ENCODE measurements at regions not wholly inside any gene's neighbourhood (a gene's known extent, or its start where the extent isn't known, plus 50 kb on each side); places are given as distances from the start of the nearest gene placed in this dataset.

GRCh38 chr9:2427120-2427891 lies 194.3 kb upstream of the VLDLR start:
- H3K9ac ChIP-seq (ENCODE audit: control insufficient read depth, insufficient read depth, low read length), result no peak overlapping the region
- ATAC-seq (no peak), FAIRE-seq (no peak), DNase-seq (ENCODE audit: low read depth, low spot score) (no peak)
- H2AFZ ChIP-seq (ENCODE audit: control insufficient read depth, low read depth, low read length), result no peak overlapping the region
- SMC1A ChIA-PET (ENCODE audit: uncharacterized antibody, unreplicated experiment), result no interaction called here
- no peaks in the 10 kb centered on the region for H3K4me1 ChIP-seq (ENCODE audit: control insufficient read depth, insufficient read depth, low read length)
- no peaks in the 10 kb centered on the region for H3K36me3 ChIP-seq (ENCODE audit: control insufficient read depth in 2 of 2, insufficient read depth in 2 of 2, low read length in 1 of 2)
- CTCF ChIA-PET, result interaction anchor here (0.6 to 1.3 kb wide), 3 partner anchors 9 to 432 kb away, joined by 3 to 4 read pairs (median 3); no protein-coding TSS in a partner anchor
- no peaks in the 10 kb centered on the region for H3K79me2 ChIP-seq (ENCODE audit: control insufficient read depth, insufficient read depth, low read length)
- no peak overlapping the region for H3K4me2 ChIP-seq (ENCODE audit: control insufficient read depth, insufficient read depth)
- POLR2A ChIA-PET, result no interaction called here
- intact Hi-C loops (cut with micrococcal nuclease; ENCODE audit: unreplicated experiment), result no loop called here
- in situ Hi-C loops (cut with MboI), result no loop called here
- H4K20me1 ChIP-seq (ENCODE audit: control insufficient read depth, insufficient read depth), result no peaks in the 10 kb centered on the region
- 12% methylated on average over 10 of the region's 10 CpGs for WGBS (ENCODE audit: insufficient coverage, insufficient replicate concordance, low lambda C conversion rate, missing lambda C conversion rate)
- no peaks in the 10 kb centered on the region; the same call in 2 of the 3 replicates for H3K9me3 ChIP-seq (replicated peaks; ENCODE audit: control insufficient read depth, insufficient read depth, low read length)
- TF ChIP-seq MYC (IDR thresholded peaks at IDR 0.05; ENCODE audit: insufficient read depth, insufficient read length, insufficient replicate concordance, low read length, severe bottlenecking) (no peak), MLLT1 (IDR thresholded peaks at IDR 0.05) (no peak), CUX1 (IDR thresholded peaks at IDR 0.05; ENCODE audit: insufficient replicate concordance, low read depth, low read length) (no peak), RELA (IDR thresholded peaks at IDR 0.05; ENCODE audit: borderline replicate concordance, partially characterized antibody) (no peak), HCFC1 (IDR thresholded peaks at IDR 0.05; ENCODE audit: low read length) (no peak), PKNOX1 (IDR thresholded peaks at IDR 0.05) (no peak)
- RAD21 ChIA-PET (ENCODE audit: unreplicated experiment), result no interaction called here
- no TSS peak for BruUV-seq (replicated peaks)
- H3K27me3 ChIP-seq (replicated peaks in 1 of 2; ENCODE audit: control insufficient read depth in 2 of 2, insufficient read depth in 2 of 2, low read length in 1 of 2), result no peaks in the 10 kb centered on the region
- H3K4me3 ChIP-seq, result no peak overlapping the region
- H3K27ac ChIP-seq (ENCODE audit: control insufficient read depth, insufficient read depth), result no peak overlapping the region
